ENCODE measurements at regions not wholly inside any gene's neighbourhood (a gene's known extent, or its start where the extent isn't known, plus 50 kb on each side); places are given as distances from the start of the nearest gene placed in this dataset.

- TF ChIP-seq CTCF (IDR thresholded peaks at IDR 0.05) (no peak), POLR2A (IDR thresholded peaks at IDR 0.05) (no peak)
Measured at GRCh38 chr7:121621937-121622336, 225.8 kb upstream of the FAM3C start.

All from esophagus squamous epithelium (tissue), 4 donors.